Skeletal muscle satellite cell (primary cell): ENCODE measurements at regions not wholly inside any gene's neighbourhood (a gene's known extent, or its start where the extent isn't known, plus 50 kb on each side); places are given as distances from the start of the nearest gene placed in this dataset.
A peak's percentile ranks its signal among the peaks of the same experiment; 100 is the strongest.

Source experiments
- H3K27me3 ChIP-seq: 2 replicates; pipeline ENCODE4 v1.7.0; 2013; ENCODE audit warnings: low read length; ENCODE audit not compliant: control insufficient read depth, insufficient read depth
- H3K36me3 ChIP-seq: 2 replicates; pipeline ENCODE4 v1.7.0; 2013; ENCODE audit warnings: mild to moderate bottlenecking, control low read depth, low read length; ENCODE audit not compliant: insufficient read depth
- H3K4me1 ChIP-seq: 2 replicates; pipeline ENCODE4 v1.7.0; 2013; ENCODE audit warnings: low read length; ENCODE audit not compliant: control insufficient read depth, insufficient read depth
- H3K4me2 ChIP-seq: 2 replicates; pipeline ENCODE4 v1.7.0; 2013; ENCODE audit warnings: mild to moderate bottlenecking, low read length
- H3K4me3 ChIP-seq: 2 replicates; pipeline ENCODE4 v1.7.0; 2013; ENCODE audit warnings: low read length
- H3K9ac ChIP-seq: 2 replicates; pipeline ENCODE4 v1.7.0; 2013; ENCODE audit warnings: mild to moderate bottlenecking, low read depth, low read length, moderate library complexity
- H3K9me3 ChIP-seq: replicated peaks from 2 replicates; pipeline ENCODE4 v1.7.0; 2013; ENCODE audit warnings: mild to moderate bottlenecking, control low read depth, low read length

- no peaks in the 10 kb centered on the region for H3K9me3 ChIP-seq
These were observed 322.6 kb upstream of the ACTBL2 start for GRCh38 chr5:57805170-57805569.

GRCh38 chr5:57804505-57804904, 321.9 kb upstream of the ACTBL2 start:
- no peaks in the 10 kb centered on the region for H3K9me3 ChIP-seq
- no peaks in the 10 kb centered on the region for H3K27me3 ChIP-seq
- no peak overlapping the region for H3K4me3 ChIP-seq
- no peaks in the 10 kb centered on the region for H3K36me3 ChIP-seq
- H3K4me1 ChIP-seq = peaks cover 10% of the 10 kb centered on the region
- no peak overlapping the region for H3K9ac ChIP-seq
- H3K4me2 ChIP-seq = no peak overlapping the region

More at GRCh38 chr5:57805170-57805569, 322.6 kb upstream of the ACTBL2 start:
- Histone ChIP-seq H3K27me3 (no peaks in the 10 kb centered on the region), H3K4me1 (peaks cover 10% of the 10 kb centered on the region), H3K36me3 (no peaks in the 10 kb centered on the region), H3K4me2 (no peak overlapping the region), H3K4me3 (no peak overlapping the region), H3K9ac (no peak overlapping the region)

- no peak overlapping the region for H3K4me3 ChIP-seq
- H3K4me2 ChIP-seq = no peak overlapping the region
- H3K4me1 ChIP-seq = peaks cover 10% of the 10 kb centered on the region
- H3K27me3 ChIP-seq = no peaks in the 10 kb centered on the region
- H3K36me3 ChIP-seq = no peaks in the 10 kb centered on the region
- H3K9me3 ChIP-seq = no peaks in the 10 kb centered on the region
- no peak overlapping the region for H3K9ac ChIP-seq
These were observed 321.4 kb upstream of the ACTBL2 start for GRCh38 chr5:57804007-57804444.

- H3K9ac ChIP-seq = no peak overlapping the region
- no peak overlapping the region for H3K4me3 ChIP-seq
- H3K36me3 ChIP-seq = no peaks in the 10 kb centered on the region
- no peaks in the 10 kb centered on the region for H3K9me3 ChIP-seq
- no peak overlapping the region for H3K4me2 ChIP-seq
- no peaks in the 10 kb centered on the region for H3K27me3 ChIP-seq
- peaks cover 10% of the 10 kb centered on the region for H3K4me1 ChIP-seq
These were observed 319.5 kb upstream of the ACTBL2 start for GRCh38 chr5:57802131-57802530.

- Histone ChIP-seq H3K36me3 (no peaks in the 10 kb centered on the region), H3K9ac (no peak overlapping the region), H3K4me3 (no peak overlapping the region), H3K27me3 (no peaks in the 10 kb centered on the region), H3K9me3 (no peaks in the 10 kb centered on the region), H3K4me2 (no peak overlapping the region), H3K4me1 (no peaks in the 10 kb centered on the region)
These were observed 312.6 kb upstream of the ACTBL2 start for GRCh38 chr5:57795203-57795602.

GRCh38 chr5:57791875-57792274, 309.3 kb upstream of the ACTBL2 start:
- no peak overlapping the region for H3K4me2 ChIP-seq
- H3K36me3 ChIP-seq = no peaks in the 10 kb centered on the region
- no peaks in the 10 kb centered on the region for H3K4me1 ChIP-seq
- H3K27me3 ChIP-seq = no peaks in the 10 kb centered on the region
- H3K9me3 ChIP-seq = no peaks in the 10 kb centered on the region
- no peak overlapping the region for H3K9ac ChIP-seq
- H3K4me3 ChIP-seq = no peak overlapping the region

- Histone ChIP-seq H3K36me3 (no peaks in the 10 kb centered on the region), H3K9me3 (no peaks in the 10 kb centered on the region), H3K4me3 (no peak overlapping the region), H3K9ac (no peak overlapping the region), H3K4me2 (no peak overlapping the region), H3K4me1 (peaks cover 24% of the 10 kb centered on the region), H3K27me3 (no peaks in the 10 kb centered on the region)
These were observed 303.3 kb upstream of the ACTBL2 start for GRCh38 chr5:57785946-57786345.

GRCh38 chr5:57784121-57784520, 301.5 kb upstream of the ACTBL2 start:
- peak overlapping the region; percentile 84 for H3K4me2 ChIP-seq
- H3K9ac ChIP-seq = peak overlapping the region; percentile 78
- H3K4me1 ChIP-seq = peaks cover 28% of the 10 kb centered on the region
- H3K27me3 ChIP-seq = no peaks in the 10 kb centered on the region
- H3K4me3 ChIP-seq = peak overlapping the region; percentile 60
- no peaks in the 10 kb centered on the region for H3K36me3 ChIP-seq
- no peaks in the 10 kb centered on the region for H3K9me3 ChIP-seq

GRCh38 chr5:57783693-57784092, 301.1 kb upstream of the ACTBL2 start:
- peak overlapping the region; percentile 60 for H3K4me3 ChIP-seq
- H3K27me3 ChIP-seq = no peaks in the 10 kb centered on the region
- H3K9ac ChIP-seq = peak overlapping the region; percentile 78

GRCh38 chr5:57780961-57781325, 298.3 kb upstream of the ACTBL2 start:
- Histone ChIP-seq H3K36me3 (no peaks in the 10 kb centered on the region), H3K9me3 (no peaks in the 10 kb centered on the region), H3K4me3 (no peak overlapping the region), H3K4me1 (peaks cover 30% of the 10 kb centered on the region), H3K4me2 (no peak overlapping the region), H3K9ac (no peak overlapping the region), H3K27me3 (no peaks in the 10 kb centered on the region)

More at GRCh38 chr5:57783693-57784092, 301.1 kb upstream of the ACTBL2 start:
- peaks cover 28% of the 10 kb centered on the region for H3K4me1 ChIP-seq
- no peaks in the 10 kb centered on the region for H3K9me3 ChIP-seq
- no peaks in the 10 kb centered on the region for H3K36me3 ChIP-seq
- H3K4me2 ChIP-seq = peak overlapping the region; percentile 84

- Histone ChIP-seq H3K9ac (no peak overlapping the region), H3K27me3 (no peaks in the 10 kb centered on the region), H3K36me3 (no peaks in the 10 kb centered on the region), H3K4me3 (no peak overlapping the region), H3K4me2 (no peak overlapping the region), H3K4me1 (peaks cover 30% of the 10 kb centered on the region), H3K9me3 (no peaks in the 10 kb centered on the region)
These were observed 297.8 kb upstream of the ACTBL2 start for GRCh38 chr5:57780306-57780960.
